GM19452 (cell line): ENCODE measurements at regions not wholly inside any gene's neighbourhood (a gene's known extent, or its start where the extent isn't known, plus 50 kb on each side); places are given as distances from the start of the nearest gene placed in this dataset.

Experiments
- ATAC-seq: cut with Tn5 transposase; IDR thresholded peaks from one replicate; pipeline ENCODE4 v1.9.1; 2021; ENCODE audit not compliant: unreplicated experiment

DNA sequence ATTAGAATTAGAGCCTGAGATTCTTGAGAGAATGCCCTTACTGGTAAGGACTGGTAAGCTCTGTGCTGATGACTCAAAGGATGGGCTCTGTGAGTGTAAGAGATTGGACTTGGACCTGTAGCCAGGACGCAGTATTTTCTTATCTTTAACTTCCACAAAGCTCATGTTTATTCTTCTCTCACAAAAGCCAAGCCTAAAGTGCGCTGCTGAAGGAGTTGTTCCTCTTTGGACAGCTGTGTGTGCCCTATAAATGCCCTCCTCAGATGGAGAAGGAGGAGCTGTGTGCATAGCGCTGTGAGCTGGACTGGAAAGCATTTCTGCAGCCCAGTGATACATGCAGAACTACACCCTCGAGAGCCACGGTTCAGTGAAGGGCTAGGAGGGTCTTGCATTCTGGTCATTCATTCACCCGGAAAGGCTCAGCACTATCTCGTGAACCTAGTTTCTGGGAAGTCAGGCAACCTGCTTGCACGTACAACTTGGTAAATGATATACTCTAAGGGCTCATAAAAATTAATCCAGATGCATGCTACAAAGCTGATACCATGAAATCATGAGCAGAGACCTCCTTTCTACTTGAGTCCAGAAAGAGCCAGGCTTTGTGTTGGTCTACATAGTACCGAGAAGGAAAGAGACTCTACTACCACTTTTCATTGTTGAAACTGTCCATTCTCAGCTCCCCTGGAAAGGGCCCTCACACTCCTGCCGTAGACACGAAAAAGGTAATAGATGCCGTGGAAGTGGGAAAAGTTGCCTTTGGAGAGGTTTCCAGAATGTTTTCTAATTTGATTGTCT, 103.0 kb upstream of the TBL1XR1 start:
- ATAC-seq = peak; percentile 94

DNA sequence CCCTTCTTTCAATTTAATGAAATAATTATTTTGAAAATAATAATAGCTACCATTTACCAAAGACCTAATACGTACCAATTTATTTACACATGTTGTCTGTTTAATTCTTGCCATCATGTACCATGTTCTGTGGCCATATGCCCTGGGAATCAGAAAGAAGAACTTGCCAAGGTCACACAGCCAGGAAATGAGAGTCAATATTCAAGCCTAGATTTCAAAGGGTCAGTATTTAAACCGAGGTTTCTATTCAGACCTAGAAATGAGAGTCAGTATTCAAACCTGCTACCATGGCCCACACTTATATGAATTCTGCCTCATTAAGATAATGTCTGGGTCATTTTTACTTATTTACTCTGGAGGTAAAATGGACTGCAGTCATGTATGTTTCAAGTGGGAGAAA, 103.6 kb upstream of the TBL1XR1 start:
- peak; percentile 42 for ATAC-seq

DNA sequence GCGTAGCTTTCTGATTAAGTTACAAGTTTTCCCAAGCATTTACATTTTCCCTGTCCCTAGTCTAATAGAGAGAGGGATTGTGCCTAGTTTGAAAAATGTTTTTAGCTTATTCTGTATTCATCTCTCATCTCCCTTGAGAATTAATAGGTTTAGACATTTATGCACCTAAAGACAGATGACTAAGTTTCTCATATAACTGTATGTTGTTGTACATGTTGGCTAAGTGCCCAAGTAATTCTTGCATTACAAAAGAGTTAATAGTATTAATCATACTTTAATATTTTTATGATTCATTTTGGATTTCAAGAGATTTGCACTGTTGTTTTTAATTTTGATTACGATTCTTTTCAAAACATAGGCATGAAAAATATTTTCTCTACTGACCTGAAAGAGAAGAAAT, 109.0 kb upstream of the TBL1XR1 start:
- no peak for ATAC-seq

GRCh38 chr3:177307391-177307790, 110.1 kb upstream of the TBL1XR1 start:
- no peak for ATAC-seq

DNA sequence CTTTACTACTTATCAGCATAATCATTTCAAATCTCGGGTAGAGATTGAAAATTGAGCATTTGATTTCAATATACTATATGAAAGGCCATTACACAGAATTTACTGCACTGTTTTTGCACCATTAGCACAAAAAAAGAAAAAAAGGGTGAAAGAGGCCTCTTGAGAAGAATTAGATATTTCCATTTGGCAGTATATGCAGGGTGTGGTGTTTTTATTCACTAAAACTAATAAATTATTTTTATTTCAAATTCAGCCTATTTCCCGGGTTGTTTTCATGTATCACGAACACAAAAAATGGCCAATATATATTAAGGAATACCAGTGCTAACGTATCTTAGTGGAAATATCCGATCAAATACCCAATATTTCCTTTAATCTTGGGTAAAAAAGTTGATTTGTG, 110.5 kb upstream of the TBL1XR1 start:
- ATAC-seq = no peak

DNA sequence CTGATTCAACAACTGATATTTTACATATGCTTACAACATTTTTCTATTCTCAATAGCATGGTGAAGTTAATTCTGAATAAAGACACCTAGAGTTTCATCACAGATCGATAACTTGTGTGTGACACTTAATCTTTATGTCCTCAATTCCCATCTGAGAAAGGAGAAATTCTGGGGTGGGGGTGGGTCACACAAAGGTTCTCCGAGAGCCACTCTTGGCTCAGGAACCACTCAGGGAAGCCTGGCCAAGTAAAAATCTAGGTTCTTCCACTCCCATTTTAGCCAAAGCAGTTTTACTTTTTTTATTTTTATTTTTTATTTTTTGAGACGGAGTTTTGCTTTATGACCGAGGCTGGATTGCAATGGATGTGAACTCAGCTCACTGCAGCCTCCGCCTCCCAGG, 111.0 kb upstream of the TBL1XR1 start:
- no peak for ATAC-seq

DNA sequence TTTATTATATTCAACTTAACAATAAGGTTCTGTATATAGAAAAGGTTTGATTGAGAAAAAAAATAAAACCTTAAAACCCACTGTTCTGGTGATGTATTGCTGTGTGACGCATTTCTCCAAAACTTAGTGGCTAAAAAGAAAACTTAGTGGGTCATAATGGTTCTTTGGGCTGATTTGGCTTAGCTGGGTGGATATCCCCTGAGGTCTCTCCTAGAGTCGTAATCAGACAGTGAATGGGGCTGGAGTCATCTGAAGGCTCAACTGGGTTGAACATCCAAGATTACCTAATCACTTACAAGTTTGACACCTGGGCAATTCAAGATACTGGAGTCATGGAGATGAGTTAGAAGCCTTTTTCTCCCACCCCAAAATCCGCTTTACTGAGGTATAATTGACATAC, 111.6 kb upstream of the TBL1XR1 start:
- ATAC-seq = no peak

GRCh38 chr3:177312491-177312890, 115.2 kb upstream of the TBL1XR1 start:
- ATAC-seq = no peak

DNA sequence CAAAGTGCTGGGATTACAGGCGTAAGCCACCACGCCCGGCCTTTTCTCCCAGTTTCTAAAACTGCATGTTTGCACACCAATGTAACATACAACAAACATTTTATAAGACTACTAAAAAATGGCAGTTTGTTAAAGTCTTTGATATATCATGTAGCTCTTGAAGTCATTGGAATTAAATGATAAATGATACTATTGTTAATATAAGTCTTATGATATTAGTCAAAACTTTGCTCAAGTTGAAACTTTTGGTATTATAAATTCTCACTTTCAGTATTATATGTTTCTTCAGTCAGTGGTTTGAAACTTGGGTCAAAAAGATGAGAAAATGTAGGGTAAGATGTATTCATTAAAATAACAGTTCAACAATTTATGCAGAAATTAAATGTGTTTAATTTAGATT, 117.6 kb upstream of the TBL1XR1 start:
- ATAC-seq = peak; percentile 47

- no peak for ATAC-seq
These were observed 120.0 kb upstream of the TBL1XR1 start for GRCh38 chr3:177317247-177317646.

DNA sequence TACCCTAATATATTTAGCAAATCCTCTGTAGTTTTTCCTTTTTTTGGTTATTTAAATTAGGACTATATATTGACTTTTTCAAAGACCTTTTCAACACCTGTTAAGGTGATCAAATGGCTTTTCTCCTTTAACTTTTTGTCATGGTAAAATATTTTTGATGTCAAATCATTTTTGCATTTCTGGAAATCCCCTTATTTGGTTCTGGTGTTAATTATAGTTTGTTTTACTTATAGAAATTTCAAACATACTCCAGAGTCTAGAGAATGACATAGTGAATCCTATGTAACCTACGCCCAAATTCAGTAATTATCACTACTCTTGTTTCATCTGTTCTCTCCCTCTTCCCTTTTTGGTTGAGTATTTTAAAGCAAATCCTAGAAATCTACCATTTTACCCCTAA, 121.3 kb upstream of the TBL1XR1 start:
- no peak for ATAC-seq

GRCh38 chr3:177320765-177321247, 123.5 kb upstream of the TBL1XR1 start:
- ATAC-seq = peak; percentile 62

DNA sequence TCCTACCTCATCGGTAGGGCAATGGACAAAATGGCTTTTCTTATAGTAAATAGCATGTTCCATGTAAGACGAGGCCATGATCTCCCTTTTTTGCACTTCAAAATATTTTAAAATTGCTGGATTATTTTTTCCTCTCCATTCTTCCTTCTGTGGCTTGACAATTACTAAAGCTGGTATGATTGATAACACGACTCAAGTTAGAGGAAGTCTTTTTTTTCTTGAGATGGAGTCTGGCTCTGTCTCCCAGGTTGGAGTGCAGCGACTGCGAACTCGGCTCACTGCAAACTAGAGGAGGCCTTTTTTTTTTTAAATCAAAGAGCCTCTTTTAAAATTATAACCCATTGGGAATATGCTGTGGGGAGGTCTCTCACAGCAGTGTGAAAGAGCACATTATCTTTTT, 124.5 kb upstream of the TBL1XR1 start:
- ATAC-seq = no peak

GRCh38 chr3:177322881-177323280, 125.6 kb upstream of the TBL1XR1 start:
- no peak for ATAC-seq

DNA sequence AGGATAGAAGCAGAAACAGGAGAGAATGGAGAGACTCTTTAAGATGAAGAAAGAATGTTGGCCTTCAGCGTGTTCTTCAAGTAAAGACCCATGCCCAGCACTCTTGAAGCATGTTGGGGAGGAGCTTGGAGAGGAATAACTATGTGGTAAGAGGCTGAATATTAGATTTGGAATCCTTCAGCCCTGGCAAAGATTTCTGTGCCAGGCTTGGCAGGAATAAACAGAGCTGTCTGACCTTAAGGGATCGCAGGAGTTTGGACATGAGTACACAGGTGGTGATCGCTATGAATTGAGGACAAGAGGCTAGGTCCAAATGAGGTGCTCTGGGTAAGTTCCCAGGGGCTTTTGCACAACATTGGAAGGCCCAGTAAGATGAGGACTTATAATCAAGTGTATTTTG, 132.6 kb upstream of the TBL1XR1 start:
- no peak for ATAC-seq

- no peak for ATAC-seq
These were observed 133.5 kb upstream of the TBL1XR1 start for GRCh38 chr3:177330779-177331178.

DNA sequence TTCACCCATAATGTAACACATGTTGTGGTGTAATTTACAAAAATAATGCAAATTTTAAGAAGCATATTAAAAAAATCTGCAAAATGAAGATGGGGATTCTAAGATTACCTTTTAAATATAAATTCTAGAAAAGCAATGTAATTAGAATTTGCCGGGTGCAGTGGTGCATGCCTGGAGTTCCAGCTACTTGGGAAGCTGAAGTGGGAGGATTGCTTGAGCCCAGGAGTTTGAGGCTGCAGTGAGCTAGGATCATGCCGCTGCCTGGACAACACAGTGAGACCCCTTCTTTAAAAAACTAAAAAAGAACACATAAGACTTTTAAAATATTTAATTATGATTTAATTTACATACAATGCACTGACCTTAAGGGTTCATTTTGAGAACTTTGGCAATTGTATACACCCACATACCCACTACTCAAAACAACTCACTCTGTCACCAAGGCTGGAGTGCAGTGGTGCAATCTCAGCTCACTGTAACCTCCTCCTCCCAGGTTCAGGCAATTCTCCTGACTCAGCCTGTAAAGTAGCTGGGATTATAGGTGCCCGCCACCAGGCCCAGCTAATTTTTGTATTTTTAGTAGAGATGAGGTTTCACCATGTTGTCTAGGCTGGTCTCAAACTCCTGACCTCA, 134.0 kb upstream of the TBL1XR1 start:
- ATAC-seq = no peak

GRCh38 chr3:177332955-177333354, 135.7 kb upstream of the TBL1XR1 start:
- ATAC-seq = no peak

DNA sequence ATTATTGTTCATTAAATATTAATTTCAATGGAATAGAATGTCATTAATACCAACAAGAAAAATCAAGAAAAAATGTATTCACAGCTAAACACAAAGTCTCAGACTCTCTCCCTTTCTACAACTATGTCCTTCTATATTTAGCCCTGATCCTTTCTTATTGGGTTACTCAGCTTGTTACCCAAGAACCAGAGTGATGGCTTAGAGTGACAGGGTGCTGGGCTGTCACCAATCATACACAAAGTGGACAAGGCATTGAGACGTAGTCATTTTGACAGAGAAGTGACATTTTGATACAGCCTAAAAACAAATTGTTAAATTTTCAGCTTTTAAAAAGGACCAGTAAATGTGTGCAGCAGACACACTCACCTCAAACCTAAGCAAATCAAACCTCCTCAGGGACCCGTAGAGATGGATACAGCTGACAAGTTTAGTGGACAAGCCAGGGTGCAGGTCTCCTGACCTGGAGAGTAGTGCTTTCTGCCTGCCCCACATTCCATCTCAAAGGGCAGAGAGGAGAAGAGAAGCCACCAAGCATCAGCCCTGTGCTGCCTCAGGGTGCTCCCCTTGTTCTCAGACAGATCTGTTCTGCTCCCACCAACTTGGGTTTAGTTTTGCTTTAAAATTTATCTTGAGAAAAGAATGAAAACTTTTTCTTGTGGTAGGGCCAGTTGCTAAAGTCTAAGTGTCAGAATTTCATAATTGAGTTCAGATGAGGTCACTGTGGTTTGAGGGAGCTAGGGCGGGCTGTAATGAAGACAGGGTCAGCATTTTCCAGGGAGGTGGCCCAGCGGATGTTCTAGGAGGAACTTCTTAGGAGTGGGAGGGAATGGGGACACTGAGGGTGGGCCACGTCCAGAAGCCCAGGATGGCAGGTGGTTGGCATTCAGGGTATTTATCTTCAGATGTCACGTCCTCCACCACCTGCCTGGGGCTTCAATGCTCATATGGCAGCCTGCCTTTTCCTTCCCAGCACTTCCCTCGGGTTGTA, 136.5 kb upstream of the TBL1XR1 start:
- no peak for ATAC-seq

- ATAC-seq = no peak
These were observed 137.5 kb upstream of the TBL1XR1 start for GRCh38 chr3:177334803-177335202.

DNA sequence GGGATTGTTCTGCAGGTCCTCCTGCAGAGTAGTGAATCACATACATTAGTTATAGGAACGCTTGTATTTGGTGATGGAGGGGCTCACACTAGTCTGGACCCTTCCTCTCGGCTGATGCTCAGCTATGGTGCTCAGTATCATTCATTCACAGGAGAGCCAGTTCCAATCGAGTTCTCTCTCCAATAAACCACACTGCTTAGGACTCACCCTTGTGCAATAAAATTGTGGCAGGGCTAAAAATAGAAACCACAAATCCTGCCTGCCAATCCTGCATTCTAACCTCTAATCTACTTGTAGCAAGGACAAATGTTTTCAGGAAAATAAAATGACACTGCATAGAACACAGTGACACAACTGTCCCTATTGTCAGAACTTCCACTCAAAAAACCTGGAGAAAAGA, 138.4 kb upstream of the TBL1XR1 start:
- ATAC-seq = no peak
